ENCODE measurements at regions not wholly inside any gene's neighbourhood (a gene's known extent, or its start where the extent isn't known, plus 50 kb on each side); places are given as distances from the start of the nearest gene placed in this dataset.
"Not testable (repeated sequence)": the region's sequence is repeated elsewhere in the genome, so short reads cannot be mapped to it uniquely, and the experiment has no call there.

GRCh38 chr17:70713694-70714093 lies 544.4 kb downstream of the KCNJ2 start:
- Mint-ChIP-seq H3K27ac (no peak overlapping the region), H3K4me1 (peaks cover 13% of the 10 kb centered on the region), H3K4me3 (no peak overlapping the region), H3K36me3 (no peaks in the 10 kb centered on the region), H3K27me3 (ENCODE audit: low read depth) (no peaks in the 10 kb centered on the region), H3K9me3 (no peaks in the 10 kb centered on the region)
- TF ChIP-seq, protein P1, sequence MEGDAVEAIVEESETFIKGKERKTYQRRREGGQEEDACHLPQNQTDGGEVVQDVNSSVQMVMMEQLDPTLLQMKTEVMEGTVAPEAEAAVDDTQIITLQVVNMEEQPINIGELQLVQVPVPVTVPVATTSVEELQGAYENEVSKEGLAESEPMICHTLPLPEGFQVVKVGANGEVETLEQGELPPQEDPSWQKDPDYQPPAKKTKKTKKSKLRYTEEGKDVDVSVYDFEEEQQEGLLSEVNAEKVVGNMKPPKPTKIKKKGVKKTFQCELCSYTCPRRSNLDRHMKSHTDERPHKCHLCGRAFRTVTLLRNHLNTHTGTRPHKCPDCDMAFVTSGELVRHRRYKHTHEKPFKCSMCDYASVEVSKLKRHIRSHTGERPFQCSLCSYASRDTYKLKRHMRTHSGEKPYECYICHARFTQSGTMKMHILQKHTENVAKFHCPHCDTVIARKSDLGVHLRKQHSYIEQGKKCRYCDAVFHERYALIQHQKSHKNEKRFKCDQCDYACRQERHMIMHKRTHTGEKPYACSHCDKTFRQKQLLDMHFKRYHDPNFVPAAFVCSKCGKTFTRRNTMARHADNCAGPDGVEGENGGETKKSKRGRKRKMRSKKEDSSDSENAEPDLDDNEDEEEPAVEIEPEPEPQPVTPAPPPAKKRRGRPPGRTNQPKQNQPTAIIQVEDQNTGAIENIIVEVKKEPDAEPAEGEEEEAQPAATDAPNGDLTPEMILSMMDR (IDR thresholded peaks at IDR 0.05; ENCODE audit: unreplicated experiment), result no peak
- no peak for DNase-seq (ENCODE audit: low spot score in 2 of 2, unreplicated experiment in 2 of 2)

- peaks cover 6% of the 10 kb centered on the region for H3K9me3 Mint-ChIP-seq
- no peaks in the 10 kb centered on the region for H3K36me3 Mint-ChIP-seq
- H3K27me3 Mint-ChIP-seq (ENCODE audit: low read depth), result peaks cover 3% of the 10 kb centered on the region
- H3K4me1 Mint-ChIP-seq, result peaks cover 8% of the 10 kb centered on the region
- H3K27ac Mint-ChIP-seq, result no peak overlapping the region
- no peak overlapping the region for H3K4me3 Mint-ChIP-seq
- no peak for DNase-seq (ENCODE audit: low spot score in 2 of 2, unreplicated experiment in 2 of 2)
- TF ChIP-seq, protein P1 (IDR thresholded peaks at IDR 0.05; ENCODE audit: unreplicated experiment), result no peak
Observed at GRCh38 chr17:70716551-70716950, 547.2 kb downstream of the KCNJ2 start.

DNA sequence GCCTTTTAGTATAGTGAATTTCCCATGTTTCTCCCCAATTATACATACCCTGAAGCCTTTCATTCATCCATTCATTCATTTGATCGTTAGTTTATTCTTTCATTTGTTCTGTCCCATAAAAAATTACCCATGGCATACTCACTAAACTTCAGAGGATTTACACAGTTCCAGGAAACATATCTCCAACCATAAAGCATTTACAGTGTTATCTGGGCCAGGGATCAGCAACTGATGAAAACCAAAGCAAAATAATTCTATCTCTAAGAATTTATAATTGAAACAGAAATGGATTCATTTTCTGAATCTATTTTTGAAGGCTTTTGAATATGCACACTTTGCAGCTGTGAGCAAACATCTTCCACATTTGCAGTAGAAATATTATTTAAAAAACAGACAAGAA lies 547.7 kb downstream of the KCNJ2 start:
- H3K36me3 Mint-ChIP-seq, result no peaks in the 10 kb centered on the region
- H3K4me1 Mint-ChIP-seq, result peaks cover 8% of the 10 kb centered on the region
- no peak overlapping the region for H3K27ac Mint-ChIP-seq
- TF ChIP-seq, protein P1 (IDR thresholded peaks at IDR 0.05; ENCODE audit: unreplicated experiment), result no peak
- peaks cover 6% of the 10 kb centered on the region for H3K9me3 Mint-ChIP-seq
- peaks cover 3% of the 10 kb centered on the region for H3K27me3 Mint-ChIP-seq (ENCODE audit: low read depth)
- H3K4me3 Mint-ChIP-seq, result no peak overlapping the region
- no peak for DNase-seq (ENCODE audit: low spot score in 2 of 2, unreplicated experiment in 2 of 2)

DNA sequence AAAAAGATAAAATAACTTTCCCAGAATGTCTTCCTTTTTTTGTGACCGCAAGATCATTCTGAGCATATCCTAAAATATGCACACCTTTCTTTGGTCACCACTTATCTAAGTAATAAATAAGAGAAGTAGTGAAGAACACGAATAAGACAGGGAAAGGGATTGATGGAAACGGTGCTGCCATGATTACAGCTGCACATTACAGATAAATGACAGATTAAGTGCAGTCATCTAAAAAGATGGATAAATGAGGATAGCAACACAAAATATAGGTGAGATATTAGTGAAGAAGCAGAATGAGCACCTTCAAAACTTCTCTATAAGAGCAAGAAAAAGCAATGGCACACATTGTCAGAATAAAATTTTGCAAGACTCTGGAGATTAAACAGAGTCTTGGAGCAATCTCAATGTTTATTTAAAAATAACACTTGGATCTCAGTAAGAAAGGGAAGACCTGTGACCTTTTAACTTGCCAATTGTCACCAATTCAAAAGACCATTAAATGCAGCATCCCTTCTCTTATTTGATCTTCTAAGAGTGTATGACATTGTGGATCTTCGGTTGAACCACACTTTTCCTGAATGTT lies 567.1 kb downstream of the KCNJ2 start:
- peaks cover 13% of the 10 kb centered on the region for H3K27me3 Mint-ChIP-seq (ENCODE audit: low read depth)
- no peak overlapping the region for H3K27ac Mint-ChIP-seq
- H3K4me1 Mint-ChIP-seq, result peaks cover 23% of the 10 kb centered on the region
- TF ChIP-seq, protein P1 (IDR thresholded peaks at IDR 0.05; ENCODE audit: unreplicated experiment), result no peak
- no peak for DNase-seq (ENCODE audit: low spot score in 2 of 2, unreplicated experiment in 2 of 2)
- no peaks in the 10 kb centered on the region for H3K9me3 Mint-ChIP-seq
- H3K4me3 Mint-ChIP-seq, result no peak overlapping the region
- no peaks in the 10 kb centered on the region for H3K36me3 Mint-ChIP-seq

DNA sequence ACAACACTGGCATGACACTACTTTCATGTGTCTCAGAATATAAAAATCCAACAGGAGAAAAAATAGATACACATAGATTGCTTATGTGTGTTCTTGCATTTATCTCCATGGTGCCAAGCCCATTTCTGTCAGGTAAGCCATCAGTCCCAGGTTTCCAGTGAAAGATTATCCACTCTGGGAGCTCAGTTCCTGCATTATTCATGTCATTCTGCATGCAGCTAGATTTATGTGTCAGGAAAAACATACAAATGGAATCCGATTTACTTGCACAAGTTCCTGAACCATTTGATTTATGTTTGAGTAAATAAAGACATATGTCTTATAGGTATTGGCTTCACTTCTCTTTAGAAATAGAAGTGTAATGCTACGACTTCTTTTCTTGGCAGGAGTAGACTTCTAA lies 569.7 kb downstream of the KCNJ2 start:
- no peak overlapping the region for H3K4me3 Mint-ChIP-seq
- no peaks in the 10 kb centered on the region for H3K36me3 Mint-ChIP-seq
- H3K27ac Mint-ChIP-seq, result no peak overlapping the region
- peaks cover 23% of the 10 kb centered on the region for H3K4me1 Mint-ChIP-seq
- DNase-seq (ENCODE audit: low spot score in 2 of 2, unreplicated experiment in 2 of 2), result no peak
- TF ChIP-seq, protein P1 (IDR thresholded peaks at IDR 0.05; ENCODE audit: unreplicated experiment), result no peak
- H3K9me3 Mint-ChIP-seq, result peaks cover 8% of the 10 kb centered on the region
- no peaks in the 10 kb centered on the region for H3K27me3 Mint-ChIP-seq (ENCODE audit: low read depth)

DNA sequence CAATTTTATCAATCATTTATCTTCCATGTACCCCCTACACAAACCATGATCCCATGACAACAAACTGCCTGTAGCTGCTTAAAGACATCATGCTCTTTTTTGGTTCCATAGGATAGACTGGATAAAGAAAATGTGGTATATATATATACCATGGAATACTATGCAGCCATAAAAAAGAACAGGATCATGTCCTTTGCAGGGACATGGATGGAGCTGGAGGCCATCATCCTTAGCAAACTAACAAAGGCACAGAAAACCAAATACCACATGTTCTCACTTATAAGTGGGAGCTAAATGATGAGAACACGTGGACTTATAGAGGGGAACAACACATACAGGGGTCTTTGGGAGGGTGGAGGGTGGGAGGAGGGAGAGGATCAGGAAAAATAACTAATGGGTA lies 577.2 kb downstream of the KCNJ2 start:
- H3K4me1 Mint-ChIP-seq; H3K27me3 Mint-ChIP-seq (ENCODE audit: low read depth); DNase-seq (ENCODE audit: low spot score in 2 of 2, unreplicated experiment in 2 of 2); H3K27ac Mint-ChIP-seq; H3K36me3 Mint-ChIP-seq; H3K4me3 Mint-ChIP-seq: not testable (repeated sequence)
- H3K9me3 Mint-ChIP-seq, result peaks cover 12% of the 10 kb centered on the region
